T-cell (primary cell): ENCODE measurements at regions not wholly inside any gene's neighbourhood (a gene's known extent, or its start where the extent isn't known, plus 50 kb on each side); places are given as distances from the start of the nearest gene placed in this dataset.

ENCODE experiments used
- ATAC-seq, 4 experiments: fragments of 200-7000 bp in 3 of 4; fragments of 150-1000 bp in 1 of 4; cut with Tn5 transposase; replicated peaks in 1 of 4; 1 replicate in 3 of 4; 2 replicates in 1 of 4; pipeline ENCODE4 v1.10.0; 2021; ENCODE audit warnings: moderate library complexity in 3 of 4, mild to moderate bottlenecking in 2 of 4, moderate number of reproducible peaks in 1 of 4
- CTCF ChIA-PET, 2 donors: fragments of 300-600 bp; sonication (Branson Sonifier 250); formaldehyde crosslinking; loops; one replicate each; lab custom pipeline; 2022; ENCODE audit warnings: antibody characterized with exemption in 2 of 2; lab: Charles Lee
- POLR2A ChIA-PET, 2 donors: fragments of 300-600 bp; sonication (Branson Sonifier 250); formaldehyde crosslinking; loops; one replicate each; lab custom pipeline; 2022; ENCODE audit warnings: antibody characterized with exemption in 2 of 2; lab: Charles Lee
- DNase-seq, 35 experiments: peaks; one replicate each; pipeline versions ENCODE4 v3.0.0 to v3.0.0-alpha.2; 2013 to 2023
- H3K27ac ChIP-seq: one replicate; pipeline ENCODE4 v1.5.1; 2013; ENCODE audit warnings: low read length
- H3K27me3 ChIP-seq, 2 experiments: replicated peaks in 1 of 2; 1 replicate in 1 of 2; 2 replicates in 1 of 2; pipeline versions ENCODE4 v1.6.1 to v1.7.0; 2013; ENCODE audit warnings: low read length in 1 of 2, mixed read lengths in 1 of 2; ENCODE audit not compliant: control insufficient read depth in 2 of 2, insufficient read depth in 2 of 2; ENCODE audit errors: extremely low read depth in 1 of 2
- H3K36me3 ChIP-seq, 2 donors: 1 replicate in 1 of 2; 2 replicates in 1 of 2; pipeline versions ENCODE4 v1.6.1 to v1.7.0; 2013; ENCODE audit warnings: low read length in 1 of 2; ENCODE audit not compliant: control insufficient read depth in 2 of 2, insufficient read depth in 1 of 2; ENCODE audit errors: extremely low read depth in 1 of 2
- H3K4me1 ChIP-seq, 2 experiments: 1 replicate in 1 of 2; 2 replicates in 1 of 2; pipeline versions ENCODE4 v1.6.1 to v1.7.0; 2013; ENCODE audit warnings: low read length in 2 of 2, mixed read lengths in 1 of 2; ENCODE audit not compliant: insufficient read depth in 2 of 2, control insufficient read depth in 1 of 2; ENCODE audit errors: extremely low read depth in 1 of 2
- H3K4me3 ChIP-seq, 2 donors: 1 replicate in 1 of 2; 2 replicates in 1 of 2; pipeline versions ENCODE4 v1.5.1 to v1.7.0; 2013; ENCODE audit warnings: mild to moderate bottlenecking in 2 of 2, low read length in 1 of 2, moderate library complexity in 1 of 2; ENCODE audit not compliant: control insufficient read depth in 1 of 2; ENCODE audit errors: extremely low read depth in 1 of 2
- H3K9me3 ChIP-seq: 2 replicates; pipeline ENCODE4 v1.7.0; 2013
- H3K27ac Mint-ChIP-seq, 2 donors: one replicate each; pipeline ENCODE4 v1.8.0; 2020 to 2021; ENCODE audit warnings: mild to moderate bottlenecking in 2 of 2, mixed read lengths in 2 of 2
- H3K27me3 Mint-ChIP-seq, 2 donors: one replicate each; pipeline ENCODE4 v1.8.0; 2021 to 2022; ENCODE audit warnings: mixed read lengths in 2 of 2
- H3K36me3 Mint-ChIP-seq: one replicate; pipeline ENCODE4 v1.8.0; 2021; ENCODE audit warnings: mixed read lengths
- H3K4me1 Mint-ChIP-seq, 3 donors: one replicate each; pipeline ENCODE4 v1.8.0; 2020 to 2022; ENCODE audit warnings: mixed read lengths in 3 of 3, mild to moderate bottlenecking in 1 of 3
- H3K4me3 Mint-ChIP-seq, 3 donors: one replicate each; pipeline ENCODE4 v1.8.0; 2020 to 2022; ENCODE audit warnings: mild to moderate bottlenecking in 3 of 3, mixed read lengths in 3 of 3, moderate library complexity in 3 of 3
- H3K9me3 Mint-ChIP-seq, 3 donors: one replicate each; pipeline ENCODE4 v1.8.0; 2020 to 2022; ENCODE audit warnings: mixed read lengths in 3 of 3
- WGBS: methylation state at CpG from one replicate; pipeline ENCODE4 v1.1.5; 2013; ENCODE audit warnings: missing lambda C conversion rate; ENCODE audit not compliant: insufficient coverage; 5-methylcytosine and 5-hydroxymethylcytosine counted together

GRCh38 chr13:55783841-55784240, 1356.9 kb upstream of the PRR20A start:
- no peaks in the 10 kb centered on the region for H3K27me3 Mint-ChIP-seq
- no peak for DNase-seq
- no peak overlapping the region for H3K27ac ChIP-seq
- no peaks in the 10 kb centered on the region for H3K4me1 ChIP-seq
- ATAC-seq: no peak
- no CpG with 5 or more reads among the region's 1 CpG for WGBS
- no peaks in the 10 kb centered on the region for H3K36me3 ChIP-seq
- H3K4me3 Mint-ChIP-seq: no peak overlapping the region
- CTCF ChIA-PET: interaction anchor here in 1 of 2 donors (0.6 kb wide), 1 partner anchor 11 kb away, joined by 4 read pairs; no protein-coding TSS in a partner anchor
- H3K9me3 ChIP-seq: no peaks in the 10 kb centered on the region
- H3K4me1 Mint-ChIP-seq: no peaks in the 10 kb centered on the region
- H3K27me3 ChIP-seq: no peaks in the 10 kb centered on the region
- no peak overlapping the region for H3K27ac Mint-ChIP-seq
- POLR2A ChIA-PET: no interaction called here
- no peak overlapping the region for H3K4me3 ChIP-seq
- peaks cover 12 to 34% (median 15%) of the 10 kb centered on the region in 3 donors for H3K9me3 Mint-ChIP-seq
- H3K36me3 Mint-ChIP-seq: no peaks in the 10 kb centered on the region

- H3K4me1 ChIP-seq: no peaks in the 10 kb centered on the region
- H3K36me3 Mint-ChIP-seq: no peaks in the 10 kb centered on the region
- no peak for DNase-seq
- H3K4me1 Mint-ChIP-seq: no peaks in the 10 kb centered on the region
- H3K27ac Mint-ChIP-seq: no peak overlapping the region
- H3K27me3 Mint-ChIP-seq: no peaks in the 10 kb centered on the region
- peaks cover 2% of the 10 kb centered on the region for H3K9me3 ChIP-seq
- no peak for ATAC-seq
- no peak overlapping the region for H3K27ac ChIP-seq
- no peak overlapping the region for H3K4me3 ChIP-seq
- no peaks in the 10 kb centered on the region for H3K36me3 ChIP-seq
- no peak overlapping the region for H3K4me3 Mint-ChIP-seq
- peaks cover 14 to 22% (median 15%) of the 10 kb centered on the region in 3 donors for H3K9me3 Mint-ChIP-seq
- POLR2A ChIA-PET: no interaction called here
- no peaks in the 10 kb centered on the region for H3K27me3 ChIP-seq
- WGBS: no CpG with 5 or more reads among the region's 1 CpG
- CTCF ChIA-PET: no interaction called here
Measured at GRCh38 chr13:55788548-55788947, 1352.2 kb upstream of the PRR20A start.

GRCh38 chr13:55792544-55793193, 1348.0 kb upstream of the PRR20A start:
- Mint-ChIP-seq H3K36me3 (no peaks in the 10 kb centered on the region), H3K27me3 (no peaks in the 10 kb centered on the region), H3K9me3 (peaks cover 11 to 18% (median 18%) of the 10 kb centered on the region in 3 donors), H3K27ac (no peak overlapping the region), H3K4me1 (no peaks in the 10 kb centered on the region), H3K4me3 (no peak overlapping the region)
- POLR2A ChIA-PET: no interaction called here
- Histone ChIP-seq H3K27me3 (no peaks in the 10 kb centered on the region), H3K27ac (no peak overlapping the region), H3K9me3 (peaks cover 2% of the 10 kb centered on the region), H3K36me3 (no peaks in the 10 kb centered on the region), H3K4me1 (no peaks in the 10 kb centered on the region), H3K4me3 (no peak overlapping the region)
- no peak for ATAC-seq
- CTCF ChIA-PET: no interaction called here
- no CpG with 5 or more reads among the region's 3 CpGs for WGBS
- no peak for DNase-seq

DNA sequence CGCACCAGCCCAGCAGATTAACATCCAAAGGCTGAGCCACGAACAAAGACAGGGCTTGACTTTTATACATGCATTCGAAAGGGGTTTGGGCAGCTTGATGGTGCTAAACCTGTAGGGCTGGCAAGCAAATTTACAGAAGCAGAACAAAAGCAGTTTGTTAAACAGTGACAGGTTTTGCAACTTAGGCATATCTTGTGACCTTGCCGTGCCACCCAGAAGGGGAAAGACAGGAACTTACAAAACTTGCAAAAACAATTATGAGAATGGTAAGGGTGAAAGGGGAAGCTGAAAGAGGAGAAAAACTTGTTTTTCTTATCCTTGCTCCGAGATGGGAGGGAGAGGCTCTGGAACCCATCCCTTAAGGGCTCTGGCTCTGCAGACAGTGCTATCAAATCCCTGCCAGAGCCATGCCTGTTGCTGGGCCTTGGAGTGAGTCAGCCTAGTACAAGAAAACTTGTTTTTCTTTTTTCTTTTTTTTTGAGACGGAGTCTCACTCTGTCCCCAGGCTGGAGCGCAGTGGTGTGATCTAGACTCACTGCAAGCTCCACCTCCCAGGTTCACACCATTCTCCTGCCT, 1325.2 kb upstream of the PRR20A start:
- Histone ChIP-seq H3K4me1 (no peaks in the 10 kb centered on the region), H3K9me3 (no peaks in the 10 kb centered on the region), H3K27ac (no peak overlapping the region), H3K27me3 (no peaks in the 10 kb centered on the region), H3K36me3 (no peaks in the 10 kb centered on the region), H3K4me3 (no peak overlapping the region)
- CTCF ChIA-PET: no interaction called here
- Mint-ChIP-seq H3K4me3 (no peak overlapping the region), H3K9me3 (peaks cover 0 to 11% (median 10%) of the 10 kb centered on the region in 3 donors), H3K4me1 (no peaks in the 10 kb centered on the region), H3K27me3 (no peaks in the 10 kb centered on the region), H3K27ac (no peak overlapping the region), H3K36me3 (no peaks in the 10 kb centered on the region)
- POLR2A ChIA-PET: no interaction called here
- 67% methylated on average over 4 of the region's 7 CpGs for WGBS
- ATAC-seq (no peak), DNase-seq (no peak)

DNA sequence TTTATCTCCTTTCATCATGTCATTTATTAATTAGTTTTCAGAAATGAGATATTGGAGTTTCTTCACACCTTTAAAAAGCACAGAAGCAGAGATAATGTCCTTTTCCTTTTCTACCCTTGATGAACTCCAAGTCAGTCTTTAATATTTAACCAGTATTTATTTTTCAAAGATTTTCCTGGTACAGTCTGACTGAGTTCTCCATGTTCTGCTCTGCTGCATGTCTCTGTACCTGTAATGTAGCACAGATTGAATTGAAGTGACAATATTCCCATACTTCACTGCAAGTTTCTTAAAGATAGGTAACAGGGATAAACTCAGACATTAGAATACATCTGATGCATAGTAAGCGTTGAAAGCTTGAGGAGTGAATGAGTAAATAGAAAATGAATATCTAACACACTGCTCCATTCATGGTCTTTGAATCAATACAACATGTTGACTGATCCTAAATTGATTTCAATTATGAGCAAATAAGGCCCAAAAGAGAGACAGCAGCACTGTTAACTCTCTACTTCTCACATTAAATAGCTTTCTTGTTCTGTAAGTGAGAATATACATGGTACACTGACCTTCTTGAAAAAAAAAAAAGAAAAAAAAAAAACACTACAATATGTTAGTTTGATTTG, 1323.6 kb upstream of the PRR20A start:
- no peak for DNase-seq
- ATAC-seq: no peak
- H3K36me3 Mint-ChIP-seq: no peaks in the 10 kb centered on the region
- Histone ChIP-seq H3K27me3 (no peaks in the 10 kb centered on the region), H3K4me1 (no peaks in the 10 kb centered on the region), H3K9me3 (no peaks in the 10 kb centered on the region), H3K27ac (no peak overlapping the region), H3K4me3 (no peak overlapping the region), H3K36me3 (no peaks in the 10 kb centered on the region)
- no CpG with 5 or more reads among the region's 1 CpG for WGBS
- ChIA-PET POLR2A (no interaction called here), CTCF (no interaction called here)
- H3K27ac Mint-ChIP-seq: no peak overlapping the region
- H3K4me1 Mint-ChIP-seq: no peaks in the 10 kb centered on the region
- H3K4me3 Mint-ChIP-seq: no peak overlapping the region
- H3K9me3 Mint-ChIP-seq: peaks cover 5 to 15% (median 15%) of the 10 kb centered on the region in 3 donors
- H3K27me3 Mint-ChIP-seq: no peaks in the 10 kb centered on the region

- ChIA-PET POLR2A (no interaction called here), CTCF (interaction anchor here in 1 of 2 donors (0.6 kb wide), 1 partner anchor 838 kb away, joined by 3 read pairs; no protein-coding TSS in a partner anchor)
- H3K4me3 Mint-ChIP-seq: no peak overlapping the region
- H3K4me3 ChIP-seq: no peak overlapping the region
- DNase-seq: no peak
- H3K36me3 ChIP-seq: no peaks in the 10 kb centered on the region
- H3K27ac ChIP-seq: no peak overlapping the region
- H3K9me3 Mint-ChIP-seq: peaks cover 9 to 13% (median 10%) of the 10 kb centered on the region in 3 donors
- no peaks in the 10 kb centered on the region for H3K4me1 Mint-ChIP-seq
- H3K36me3 Mint-ChIP-seq: no peaks in the 10 kb centered on the region
- WGBS: no CpG with 5 or more reads among the region's 2 CpGs
- H3K4me1 ChIP-seq: no peaks in the 10 kb centered on the region
- no peaks in the 10 kb centered on the region for H3K27me3 ChIP-seq
- H3K27me3 Mint-ChIP-seq: no peaks in the 10 kb centered on the region
- no peak for ATAC-seq
- no peaks in the 10 kb centered on the region for H3K9me3 ChIP-seq
- H3K27ac Mint-ChIP-seq: no peak overlapping the region
Measured at GRCh38 chr13:55820817-55821216, 1319.9 kb upstream of the PRR20A start.
